Mucosa of stomach (tissue), 1 donor: ENCODE measurements at regions not wholly inside any gene's neighbourhood (a gene's known extent, or its start where the extent isn't known, plus 50 kb on each side); places are given as distances from the start of the nearest gene placed in this dataset.

Experiments
- H3K27me3 ChIP-seq: one replicate; pipeline ENCODE4 v1.7.0; 2013; ENCODE audit warnings: mild to moderate bottlenecking, low read length; ENCODE audit not compliant: control insufficient read depth, insufficient read depth
- H3K36me3 ChIP-seq: one replicate; pipeline ENCODE4 v1.7.0; 2013; ENCODE audit warnings: low read length; ENCODE audit not compliant: control insufficient read depth, insufficient read depth
- H3K4me1 ChIP-seq: one replicate; pipeline ENCODE4 v1.7.0; 2013; ENCODE audit warnings: mild to moderate bottlenecking, low read length; ENCODE audit not compliant: control insufficient read depth, insufficient read depth
- H3K4me3 ChIP-seq: one replicate; pipeline ENCODE4 v1.7.0; 2013; ENCODE audit warnings: low read length
- H3K9ac ChIP-seq: one replicate; pipeline ENCODE4 v1.7.0; 2013; ENCODE audit warnings: mild to moderate bottlenecking, low read length, moderate library complexity
- H3K9me3 ChIP-seq: one replicate; pipeline ENCODE4 v1.7.0; 2013; ENCODE audit warnings: mild to moderate bottlenecking, low read length, moderate library complexity; ENCODE audit not compliant: control insufficient read depth
- donor health status: Pancreatic carcinoma.

DNA sequence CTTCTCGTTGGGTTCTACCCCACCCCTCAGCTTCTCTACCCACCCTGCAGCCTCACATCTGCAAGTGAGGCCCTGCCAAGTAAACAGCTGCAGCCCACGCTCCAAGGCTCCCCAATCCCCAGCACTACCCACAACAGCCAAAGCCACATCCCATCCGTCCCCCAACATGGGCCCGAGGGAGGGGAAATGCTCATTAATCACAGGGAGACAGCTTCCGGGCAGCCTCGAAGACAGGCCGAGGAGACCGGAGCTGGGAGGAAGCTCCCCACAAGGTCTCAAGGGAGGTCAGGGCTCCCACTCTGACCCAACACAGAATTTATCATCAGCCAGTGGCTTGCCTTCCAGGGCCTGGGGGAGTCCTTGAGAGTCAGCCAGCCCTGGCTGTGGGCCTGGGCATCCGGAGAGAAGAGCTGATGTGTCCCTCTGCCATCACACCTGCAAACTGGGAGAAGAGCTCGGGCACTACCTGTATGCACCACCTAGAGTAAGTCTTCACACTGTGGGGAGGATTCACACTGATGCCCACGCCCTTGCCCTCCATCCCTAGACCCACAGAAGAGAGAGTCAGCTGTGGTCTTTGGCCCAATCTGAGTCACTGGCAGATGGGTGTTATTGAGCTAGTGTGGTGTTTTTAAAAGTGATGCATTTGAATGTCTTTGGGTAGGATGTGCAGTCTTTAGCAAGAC lies 115.5 kb upstream of the ZMIZ1 start:
- Histone ChIP-seq H3K4me1 (no peaks in the 10 kb centered on the region), H3K4me3 (no peak overlapping the region), H3K9me3 (no peaks in the 10 kb centered on the region), H3K27me3 (no peaks in the 10 kb centered on the region), H3K36me3 (no peaks in the 10 kb centered on the region), H3K9ac (no peak overlapping the region)

DNA sequence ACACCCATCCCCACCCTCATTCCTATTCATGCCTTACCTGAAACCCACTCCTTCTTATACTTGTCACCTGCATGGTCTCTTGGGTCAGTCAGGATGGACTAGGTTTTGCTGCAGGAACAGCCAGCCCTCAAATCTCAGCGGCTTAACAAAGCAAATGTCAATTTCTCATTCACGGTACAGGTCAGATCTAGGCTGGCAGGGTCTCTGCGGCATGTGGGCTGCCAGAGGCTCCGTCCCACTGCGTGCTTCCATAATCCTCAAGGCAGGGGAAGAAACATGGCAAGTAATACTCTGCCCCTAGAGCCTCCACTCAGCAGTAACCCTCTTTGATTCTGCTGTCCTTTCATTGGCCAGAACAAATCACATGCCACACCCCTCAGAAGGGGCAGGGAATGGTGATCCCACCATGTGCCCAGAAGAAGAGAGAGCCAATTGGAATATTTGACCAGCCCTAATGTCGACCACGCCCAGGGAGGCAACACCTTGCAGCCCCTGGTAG lies 114.9 kb upstream of the ZMIZ1 start:
- Histone ChIP-seq H3K4me3 (no peak overlapping the region), H3K9me3 (no peaks in the 10 kb centered on the region), H3K36me3 (no peaks in the 10 kb centered on the region), H3K4me1 (no peaks in the 10 kb centered on the region), H3K27me3 (no peaks in the 10 kb centered on the region), H3K9ac (no peak overlapping the region)

DNA sequence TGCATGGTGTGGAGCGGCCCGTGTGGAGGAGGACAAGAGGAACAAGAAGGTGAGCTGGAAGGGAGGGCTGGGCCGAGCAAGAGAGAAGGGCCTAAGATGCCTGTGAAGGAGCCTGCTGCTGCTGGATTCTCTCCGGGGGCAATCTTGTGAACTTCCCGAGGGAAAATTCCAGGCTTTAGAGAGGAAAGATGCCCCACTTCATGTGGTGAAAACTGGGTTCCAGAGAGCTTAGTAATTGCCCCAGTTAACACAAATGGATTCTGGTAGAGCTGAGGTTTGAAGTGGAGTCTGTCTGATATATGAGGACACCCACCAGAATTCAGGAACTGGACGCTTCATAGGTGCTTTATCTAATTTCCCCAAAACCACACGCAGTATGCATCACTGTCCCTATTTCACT lies 114.1 kb upstream of the ZMIZ1 start:
- Histone ChIP-seq H3K9ac (no peak overlapping the region), H3K4me1 (no peaks in the 10 kb centered on the region), H3K4me3 (no peak overlapping the region), H3K9me3 (no peaks in the 10 kb centered on the region), H3K36me3 (no peaks in the 10 kb centered on the region), H3K27me3 (peaks cover 4% of the 10 kb centered on the region)

DNA sequence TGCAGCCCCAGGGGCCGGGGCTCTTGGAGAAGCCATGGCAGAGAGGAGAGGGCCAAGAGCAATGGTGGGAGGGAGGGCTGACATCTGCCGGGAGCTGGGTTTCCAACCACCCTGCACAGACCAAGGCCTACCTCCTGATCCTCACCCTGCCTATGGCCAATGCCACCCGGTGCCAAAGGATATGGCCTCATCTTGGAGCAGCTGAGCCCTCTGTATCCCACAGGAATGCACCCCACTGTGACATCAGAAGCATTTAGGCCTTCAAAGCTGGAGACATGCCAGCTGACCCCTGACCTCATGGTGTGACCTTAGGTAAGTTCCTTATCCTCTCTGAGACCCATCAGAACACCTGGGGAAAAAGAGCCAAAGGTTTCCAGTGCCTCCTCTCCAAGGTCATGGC lies 113.6 kb upstream of the ZMIZ1 start:
- Histone ChIP-seq H3K27me3 (peaks cover 4% of the 10 kb centered on the region), H3K9ac (no peak overlapping the region), H3K4me1 (no peaks in the 10 kb centered on the region), H3K9me3 (no peaks in the 10 kb centered on the region), H3K4me3 (no peak overlapping the region), H3K36me3 (no peaks in the 10 kb centered on the region)

DNA sequence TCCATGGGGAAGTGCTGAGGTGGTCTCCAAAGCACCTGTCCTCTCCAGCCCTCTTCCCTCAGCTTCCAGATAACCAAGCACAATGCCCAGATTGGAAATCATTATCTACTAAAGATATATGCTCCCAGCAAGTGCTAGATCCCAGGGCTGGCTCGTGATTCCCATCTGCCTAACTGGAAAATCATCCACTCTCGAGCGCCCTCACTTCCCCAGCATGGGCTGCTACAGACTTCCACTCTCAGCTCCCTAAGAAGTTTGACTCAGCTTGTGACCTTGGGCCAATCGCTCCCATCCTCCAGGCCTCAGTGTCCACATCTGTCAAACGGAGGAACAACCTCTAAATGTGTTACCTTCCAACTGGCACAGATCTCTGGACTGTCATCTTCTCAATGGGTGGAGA lies 112.4 kb upstream of the ZMIZ1 start:
- Histone ChIP-seq H3K36me3 (no peaks in the 10 kb centered on the region), H3K9ac (no peak overlapping the region), H3K27me3 (peaks cover 4% of the 10 kb centered on the region), H3K4me3 (no peak overlapping the region), H3K9me3 (no peaks in the 10 kb centered on the region), H3K4me1 (no peaks in the 10 kb centered on the region)

DNA sequence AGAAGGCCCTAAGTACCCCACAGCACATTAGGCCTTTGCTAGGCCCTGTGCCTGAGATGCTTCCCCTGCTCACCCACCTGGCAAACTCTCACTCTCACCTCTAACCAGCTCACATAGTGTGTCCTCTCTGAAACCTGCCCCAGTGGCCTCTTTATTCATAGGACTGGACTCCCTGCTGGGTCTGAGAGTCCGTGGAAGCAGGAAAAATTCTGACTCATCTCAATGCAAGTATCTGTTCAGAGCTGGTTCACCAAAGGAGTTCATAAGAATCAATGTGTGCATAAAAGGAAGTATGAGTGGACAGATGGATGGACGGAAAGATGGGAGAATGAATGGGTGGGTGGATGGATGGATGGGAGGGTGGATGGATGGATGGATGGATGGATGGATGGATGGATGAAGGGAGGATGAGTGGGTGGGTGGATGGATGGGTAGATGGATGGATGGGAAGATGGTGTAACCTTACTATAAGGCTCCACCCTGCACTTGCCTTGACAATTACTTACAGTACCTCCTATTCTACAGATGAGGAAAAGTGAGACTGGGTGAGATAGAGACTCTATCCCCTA lies 111.2 kb upstream of the ZMIZ1 start:
- Histone ChIP-seq H3K4me3 (no peak overlapping the region), H3K4me1 (no peaks in the 10 kb centered on the region), H3K9ac (no peak overlapping the region), H3K9me3 (no peaks in the 10 kb centered on the region), H3K27me3 (peaks cover 4% of the 10 kb centered on the region), H3K36me3 (no peaks in the 10 kb centered on the region)

DNA sequence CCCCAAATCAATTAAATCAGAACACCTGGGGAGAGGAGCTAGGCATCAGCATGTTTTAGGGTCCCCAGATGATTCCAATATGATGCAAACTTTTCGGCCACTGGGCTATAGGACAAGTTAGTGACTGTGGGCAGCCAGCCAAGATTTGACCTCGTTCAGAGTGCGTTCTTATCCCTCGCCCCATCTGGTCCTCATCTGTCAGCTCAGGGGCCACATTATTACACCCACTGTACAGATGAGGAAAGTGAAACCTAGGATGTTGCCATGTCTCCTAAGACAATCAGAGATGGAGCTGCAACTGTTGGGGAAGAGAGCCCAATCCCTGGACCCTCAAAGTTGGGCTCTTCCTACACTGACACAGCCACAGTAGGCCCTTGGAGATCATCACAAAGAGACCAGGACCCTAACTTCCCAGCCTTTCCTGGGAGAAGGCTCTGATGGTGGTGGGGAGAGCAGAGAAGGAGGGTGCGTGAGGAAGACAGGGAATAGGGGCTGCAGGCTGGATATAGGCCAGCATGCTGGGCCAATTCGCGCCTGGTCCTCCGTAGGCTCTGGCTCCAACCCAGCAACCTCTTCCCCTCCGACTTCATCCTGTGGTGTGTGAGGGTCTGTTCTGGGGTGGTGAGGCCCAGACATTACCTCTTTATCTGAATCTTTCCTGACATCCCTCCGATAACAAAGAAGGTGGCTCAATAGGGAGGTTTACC lies 109.4 kb upstream of the ZMIZ1 start:
- no peaks in the 10 kb centered on the region for H3K9me3 ChIP-seq
- no peak overlapping the region for H3K9ac ChIP-seq
- no peak overlapping the region for H3K4me3 ChIP-seq

DNA sequence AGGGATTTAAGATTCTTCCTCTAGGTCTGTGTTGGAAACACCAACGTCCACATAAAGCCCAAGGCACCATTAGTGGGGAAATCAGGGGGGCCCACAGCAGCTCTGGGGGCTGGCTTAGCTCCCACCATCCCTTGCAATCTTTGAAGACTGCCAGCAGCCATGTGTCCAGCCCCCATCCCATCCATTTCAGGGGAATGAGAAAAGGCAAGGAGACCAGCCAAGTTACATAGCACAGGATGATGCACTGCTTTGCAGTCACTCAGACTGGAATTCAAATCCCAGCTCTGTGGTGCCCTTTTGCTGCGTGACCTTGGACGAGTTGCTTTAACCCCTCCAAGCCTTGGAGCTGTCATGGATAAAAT lies 108.9 kb upstream of the ZMIZ1 start:
- Histone ChIP-seq H3K36me3 (no peaks in the 10 kb centered on the region), H3K9me3 (no peaks in the 10 kb centered on the region), H3K27me3 (peaks cover 9% of the 10 kb centered on the region), H3K9ac (no peak overlapping the region), H3K4me3 (no peak overlapping the region), H3K4me1 (peaks cover 6% of the 10 kb centered on the region)

More for the DNA sequence above, 109.4 kb upstream of the ZMIZ1 start:
- H3K4me1 ChIP-seq, result peaks cover under 1% of the 10 kb centered on the region
- no peaks in the 10 kb centered on the region for H3K36me3 ChIP-seq
- H3K27me3 ChIP-seq, result peaks cover 5% of the 10 kb centered on the region

DNA sequence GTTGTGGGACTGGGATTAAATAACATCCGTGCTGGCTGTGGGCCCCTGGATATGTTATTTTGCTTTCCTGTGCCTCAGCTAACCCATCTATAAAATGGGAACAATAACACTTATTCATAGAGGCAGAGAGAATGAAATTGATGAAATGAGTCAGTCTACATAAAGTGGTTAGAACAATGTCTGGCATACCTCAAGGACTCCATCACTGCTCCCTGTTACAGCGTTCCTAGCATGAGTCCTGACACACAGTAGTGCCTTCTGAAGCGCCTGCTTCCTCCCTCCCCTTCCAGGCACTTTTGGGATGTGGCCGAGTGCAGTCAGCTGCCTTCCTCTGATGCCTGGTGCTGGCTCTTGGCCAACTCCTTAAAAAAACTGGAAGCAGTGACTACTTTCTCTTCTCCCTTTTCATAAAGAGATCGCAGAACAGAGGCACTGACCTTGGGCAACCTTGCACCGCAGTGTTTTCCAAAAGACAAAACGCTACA lies 108.4 kb upstream of the ZMIZ1 start:
- Histone ChIP-seq H3K27me3 (peaks cover 9% of the 10 kb centered on the region), H3K36me3 (no peaks in the 10 kb centered on the region)

DNA sequence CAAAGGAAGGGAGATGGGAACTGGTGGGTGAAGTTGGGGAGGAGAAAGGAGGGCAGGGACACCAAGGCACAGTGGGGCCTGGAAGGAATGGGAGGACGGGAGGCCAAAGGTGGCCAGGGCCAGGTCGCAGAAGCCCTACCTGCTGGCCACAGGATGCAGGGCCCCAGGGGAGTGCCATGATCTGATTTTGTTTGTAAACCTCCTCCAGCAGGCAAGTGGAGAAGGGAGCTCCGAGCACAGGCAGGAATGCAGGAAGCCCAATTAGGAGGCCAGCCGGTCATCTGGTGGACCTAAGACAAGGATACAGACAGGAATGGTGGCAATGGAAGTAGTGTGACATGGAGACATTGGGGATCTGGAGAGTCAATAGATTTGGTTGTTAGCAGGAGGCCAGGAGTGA lies 107.0 kb upstream of the ZMIZ1 start:
- peaks cover 15% of the 10 kb centered on the region for H3K4me1 ChIP-seq
- peaks cover 9% of the 10 kb centered on the region for H3K27me3 ChIP-seq
- H3K4me3 ChIP-seq, result no peak overlapping the region
- H3K9ac ChIP-seq, result no peak overlapping the region
- no peaks in the 10 kb centered on the region for H3K36me3 ChIP-seq
- no peaks in the 10 kb centered on the region for H3K9me3 ChIP-seq

More for the DNA sequence above, 108.4 kb upstream of the ZMIZ1 start:
- Histone ChIP-seq H3K4me3 (no peak overlapping the region), H3K9ac (no peak overlapping the region), H3K9me3 (no peaks in the 10 kb centered on the region), H3K4me1 (peaks cover 10% of the 10 kb centered on the region)

DNA sequence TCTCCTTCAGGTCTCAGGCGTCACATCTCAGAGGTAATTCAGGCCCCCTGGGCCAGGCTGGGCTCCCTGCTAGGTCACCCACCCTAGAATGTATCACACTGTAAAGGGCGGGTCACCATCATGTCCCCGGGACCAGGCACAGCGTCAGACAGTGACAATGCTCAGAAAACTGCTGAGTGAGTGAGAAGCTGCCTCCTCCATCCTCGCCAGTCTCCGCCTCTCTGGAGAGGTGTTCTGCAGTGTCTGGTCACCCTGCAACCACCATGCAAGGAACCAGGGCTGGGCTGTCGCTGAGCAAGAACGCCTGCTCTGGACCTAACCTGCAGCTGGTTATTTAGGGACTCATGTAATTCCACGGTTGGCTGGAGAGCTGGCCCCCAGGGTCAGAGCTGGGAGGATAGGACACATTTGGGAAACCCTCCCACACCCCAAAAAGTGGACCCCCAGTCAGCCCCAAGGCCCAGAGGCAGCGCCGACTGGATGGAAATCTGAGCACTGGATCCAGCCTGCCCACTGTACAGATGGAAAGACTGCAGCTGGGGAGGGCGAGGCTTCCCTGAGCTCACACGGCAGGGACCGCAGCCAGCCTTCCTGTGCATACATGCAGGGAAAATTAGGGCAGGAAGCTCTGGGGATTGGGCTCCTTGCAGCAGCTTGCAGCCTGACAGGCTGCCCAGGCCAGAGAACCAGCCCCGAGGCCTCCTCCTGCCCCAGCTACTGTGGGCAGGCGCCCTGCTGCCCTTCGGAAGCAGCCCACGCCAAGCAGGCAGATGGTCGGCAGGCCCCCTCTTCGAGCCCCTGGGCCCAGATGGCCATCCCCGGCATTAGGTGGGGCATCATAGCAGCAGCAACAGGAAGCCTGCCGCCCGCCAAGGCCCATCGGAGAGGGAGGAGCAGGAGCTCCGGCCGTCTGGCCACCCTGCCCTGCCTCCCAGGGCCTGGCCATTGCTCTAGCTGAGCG lies 105.4 kb upstream of the ZMIZ1 start:
- peaks cover 15% of the 10 kb centered on the region for H3K4me1 ChIP-seq
- no peak overlapping the region for H3K4me3 ChIP-seq
- H3K9ac ChIP-seq, result no peak overlapping the region
- H3K27me3 ChIP-seq, result peaks cover 9% of the 10 kb centered on the region
- H3K36me3 ChIP-seq, result no peaks in the 10 kb centered on the region
- no peaks in the 10 kb centered on the region for H3K9me3 ChIP-seq
